Natural killer cell (primary cell): ENCODE measurements at regions not wholly inside any gene's neighbourhood (a gene's known extent, or its start where the extent isn't known, plus 50 kb on each side); places are given as distances from the start of the nearest gene placed in this dataset.

Source experiments
- ATAC-seq, 3 donors: fragments of 150-1000 bp in 2 of 3; fragments of 200-7000 bp in 1 of 3; cut with Tn5 transposase; 1 replicate in 1 of 3; 2 replicates in 2 of 3; pipeline ENCODE4 v1.10.0; 2021; ENCODE audit warnings: mild to moderate bottlenecking in 2 of 3, moderate library complexity in 2 of 3
- DNase-seq, 2 donors: peaks; one replicate each; pipeline versions ENCODE4 v3.0.0 to v3.0.0-alpha.2; 2013 to 2021; ENCODE audit warnings: mixed read lengths in 1 of 2
- H3K27ac ChIP-seq: one replicate; pipeline ENCODE4 v1.5.1; 2013; ENCODE audit warnings: mild to moderate bottlenecking, low read length
- H3K27me3 ChIP-seq: one replicate; pipeline ENCODE4 v1.6.1; 2013; ENCODE audit warnings: low read length; ENCODE audit not compliant: control insufficient read depth, insufficient read depth
- H3K36me3 ChIP-seq: one replicate; pipeline ENCODE4 v1.6.1; 2013; ENCODE audit warnings: low read length; ENCODE audit not compliant: control insufficient read depth, insufficient read depth
- H3K4me1 ChIP-seq: one replicate; pipeline ENCODE4 v1.6.1; 2013; ENCODE audit warnings: low read length; ENCODE audit not compliant: control insufficient read depth, insufficient read depth
- H3K4me3 ChIP-seq: one replicate; pipeline ENCODE4 v1.5.1; 2013; ENCODE audit warnings: low read length
- H3K9me3 ChIP-seq: one replicate; pipeline ENCODE4 v1.6.1; 2013; ENCODE audit warnings: low read length; ENCODE audit not compliant: control insufficient read depth, insufficient read depth
- H3K27ac Mint-ChIP-seq, 2 donors: one replicate each; pipeline ENCODE4 v1.8.0; 2022; ENCODE audit warnings: mild to moderate bottlenecking in 2 of 2, mixed read lengths in 2 of 2, moderate library complexity in 1 of 2
- H3K27me3 Mint-ChIP-seq, 2 donors: one replicate each; pipeline ENCODE4 v1.8.0; 2022; ENCODE audit warnings: low read depth in 2 of 2, mixed read lengths in 2 of 2
- H3K36me3 Mint-ChIP-seq: one replicate; pipeline ENCODE4 v1.8.0; 2022; ENCODE audit warnings: mixed read lengths
- H3K4me1 Mint-ChIP-seq, 2 donors: one replicate each; pipeline ENCODE4 v1.8.0; 2022; ENCODE audit warnings: mixed read lengths in 2 of 2
- H3K4me3 Mint-ChIP-seq: one replicate; pipeline ENCODE4 v1.8.0; 2022; ENCODE audit warnings: mild to moderate bottlenecking, moderate library complexity, mixed read lengths
- H3K9me3 Mint-ChIP-seq, 2 donors: one replicate each; pipeline ENCODE4 v1.8.0; 2022; ENCODE audit warnings: mixed read lengths in 2 of 2
- WGBS: methylation state at CpG from one replicate; pipeline ENCODE4 v1.1.7; 2013; ENCODE audit warnings: missing lambda C conversion rate; ENCODE audit not compliant: insufficient coverage; 5-methylcytosine and 5-hydroxymethylcytosine counted together
- intact Hi-C: fragments of 100-400 bp; cut with micrococcal nuclease; formaldehyde crosslinking; loops from one replicate; pipeline ENCODE4 v1.14.2; 2022
- TF ChIP-seq, protein P1 (sequence below): fragments of 200-600 bp; IDR thresholded peaks from one replicate; pipeline ENCODE4 v1.8.0; 2022; ENCODE audit warnings: antibody characterized with exemption

DNA sequence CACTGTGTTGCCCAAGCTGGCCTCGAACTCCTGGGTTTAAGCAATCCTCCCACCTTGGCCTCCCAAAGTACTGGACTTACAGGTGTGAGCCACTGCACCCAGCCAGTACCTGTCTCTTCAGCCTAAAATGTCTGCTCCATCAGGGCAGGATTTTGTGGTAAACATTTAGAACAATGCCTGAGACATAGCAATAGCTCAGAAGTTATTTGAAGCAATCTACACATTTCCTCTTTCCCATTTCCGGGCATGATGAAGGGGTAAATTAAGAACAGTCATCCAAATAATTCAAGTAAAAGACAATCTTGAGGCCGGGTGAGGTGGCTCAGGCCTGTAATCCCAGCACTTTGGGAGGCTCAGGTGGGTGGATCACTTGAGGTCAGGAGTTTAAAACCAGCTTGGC, 69.0 kb upstream of the ZNF217 start:
- WGBS, result 86% methylated on average over 1 of the region's 3 CpGs
- Mint-ChIP-seq H3K4me3 (no peak overlapping the region), H3K4me1 (peaks cover 15 to 22% of the 10 kb centered on the region in 2 donors), H3K27me3 (peaks cover 0 to 8% of the 10 kb centered on the region in 2 donors), H3K9me3 (no peaks in the 10 kb centered on the region), H3K36me3 (no peaks in the 10 kb centered on the region), H3K27ac (no peak overlapping the region)
- ATAC-seq, result no peak
- no peaks in the 10 kb centered on the region for H3K36me3 ChIP-seq
- TF ChIP-seq, protein P1, sequence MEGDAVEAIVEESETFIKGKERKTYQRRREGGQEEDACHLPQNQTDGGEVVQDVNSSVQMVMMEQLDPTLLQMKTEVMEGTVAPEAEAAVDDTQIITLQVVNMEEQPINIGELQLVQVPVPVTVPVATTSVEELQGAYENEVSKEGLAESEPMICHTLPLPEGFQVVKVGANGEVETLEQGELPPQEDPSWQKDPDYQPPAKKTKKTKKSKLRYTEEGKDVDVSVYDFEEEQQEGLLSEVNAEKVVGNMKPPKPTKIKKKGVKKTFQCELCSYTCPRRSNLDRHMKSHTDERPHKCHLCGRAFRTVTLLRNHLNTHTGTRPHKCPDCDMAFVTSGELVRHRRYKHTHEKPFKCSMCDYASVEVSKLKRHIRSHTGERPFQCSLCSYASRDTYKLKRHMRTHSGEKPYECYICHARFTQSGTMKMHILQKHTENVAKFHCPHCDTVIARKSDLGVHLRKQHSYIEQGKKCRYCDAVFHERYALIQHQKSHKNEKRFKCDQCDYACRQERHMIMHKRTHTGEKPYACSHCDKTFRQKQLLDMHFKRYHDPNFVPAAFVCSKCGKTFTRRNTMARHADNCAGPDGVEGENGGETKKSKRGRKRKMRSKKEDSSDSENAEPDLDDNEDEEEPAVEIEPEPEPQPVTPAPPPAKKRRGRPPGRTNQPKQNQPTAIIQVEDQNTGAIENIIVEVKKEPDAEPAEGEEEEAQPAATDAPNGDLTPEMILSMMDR, result no peak
- no peak for DNase-seq
- no peak overlapping the region for H3K4me3 ChIP-seq
- peaks cover 14% of the 10 kb centered on the region for H3K4me1 ChIP-seq
- intact Hi-C loops, result no loop called here
- H3K9me3 ChIP-seq, result no peaks in the 10 kb centered on the region
- no peaks in the 10 kb centered on the region for H3K27me3 ChIP-seq
- H3K27ac ChIP-seq, result no peak overlapping the region

DNA sequence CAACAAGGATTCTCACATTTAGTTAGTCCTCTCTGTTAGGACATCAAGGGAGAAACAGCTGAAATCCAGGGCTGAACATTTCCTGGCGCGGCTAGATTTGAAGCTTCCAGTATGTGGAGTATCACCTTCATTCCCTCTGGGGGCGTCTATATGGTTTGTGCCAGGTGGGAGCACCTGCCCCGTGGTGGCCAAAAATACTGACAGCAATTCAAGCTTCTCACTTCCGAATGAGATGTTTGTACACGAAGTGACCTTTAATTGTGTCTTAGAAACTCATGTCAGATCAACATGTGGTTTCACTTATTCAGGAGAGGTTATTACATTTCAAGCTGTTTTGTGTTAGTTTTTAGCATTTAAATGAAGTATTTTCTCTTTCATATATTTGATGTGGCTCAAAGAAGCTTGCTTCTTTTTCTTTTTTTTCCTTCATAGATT, 67.3 kb upstream of the ZNF217 start:
- peaks cover 23 to 30% of the 10 kb centered on the region in 2 donors for H3K4me1 Mint-ChIP-seq
- intact Hi-C loops, result no loop called here
- no peak for ATAC-seq
- no peaks in the 10 kb centered on the region for H3K9me3 Mint-ChIP-seq
- no peaks in the 10 kb centered on the region for H3K9me3 ChIP-seq
- WGBS, result 54% methylated on average over 6 of the region's 6 CpGs
- H3K27me3 ChIP-seq, result no peaks in the 10 kb centered on the region
- DNase-seq, result peak in 1 of 2 donors; percentile 47
- TF ChIP-seq, protein P1, result no peak
- H3K4me3 Mint-ChIP-seq, result peak overlapping the region; percentile 87
- no peaks in the 10 kb centered on the region for H3K36me3 ChIP-seq
- H3K27ac Mint-ChIP-seq, result peak overlapping the region in 1 of 2 donors; percentile 42
- H3K4me1 ChIP-seq, result peaks cover 14% of the 10 kb centered on the region
- H3K27me3 Mint-ChIP-seq, result peaks cover 0 to 8% of the 10 kb centered on the region in 2 donors
- H3K27ac ChIP-seq, result peak overlapping the region; percentile 13
- H3K36me3 Mint-ChIP-seq, result no peaks in the 10 kb centered on the region
- H3K4me3 ChIP-seq, result no peak overlapping the region

DNA sequence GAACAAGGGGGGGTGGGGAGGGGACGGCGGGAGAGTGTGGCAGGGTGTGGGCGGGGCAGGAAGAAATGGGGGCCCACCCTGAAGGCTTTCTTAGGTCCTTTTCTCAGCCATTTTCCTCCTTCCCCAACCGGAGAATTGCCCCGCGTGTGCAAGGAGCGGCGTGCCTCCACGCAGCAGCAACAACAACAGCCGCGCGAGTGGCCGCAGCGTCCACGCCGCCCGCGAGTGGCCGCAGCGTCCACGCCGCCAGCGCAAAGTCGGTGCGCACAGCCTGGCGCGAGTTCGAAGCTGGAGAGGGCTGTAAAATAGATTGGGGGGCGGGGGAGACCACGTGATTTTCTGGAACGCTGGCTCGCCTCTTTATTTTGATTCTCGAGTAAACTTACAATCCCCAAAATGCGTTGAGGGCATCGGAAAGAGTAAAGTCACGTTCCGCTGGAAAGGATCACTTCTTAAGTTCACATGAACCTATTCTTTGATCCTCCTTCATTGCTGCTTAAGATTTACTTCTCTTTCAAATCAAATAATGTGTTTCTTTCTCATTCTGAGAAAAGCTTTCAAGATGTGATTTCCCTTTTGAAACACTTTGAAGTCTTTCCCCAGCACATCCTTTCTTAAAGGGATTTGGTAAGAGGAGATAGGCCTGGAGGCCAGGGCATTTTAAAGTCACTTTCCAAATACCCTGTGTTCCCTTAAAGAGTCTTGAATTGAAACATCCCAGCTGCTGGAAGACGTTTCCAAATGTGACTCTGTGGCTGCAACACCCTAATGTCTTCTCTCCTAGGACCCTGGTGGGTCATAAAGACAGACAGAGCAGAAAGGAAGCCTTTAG, 66.7 kb upstream of the ZNF217 start:
- ATAC-seq (peak in 1 of 3 donors; percentile 24), DNase-seq (peak in 1 of 2 donors; percentile 52)
- Histone ChIP-seq H3K4me1 (peaks cover 14% of the 10 kb centered on the region), H3K36me3 (no peaks in the 10 kb centered on the region), H3K4me3 (peak overlapping the region; percentile 35), H3K27ac (peak overlapping the region; percentile 16), H3K27me3 (no peaks in the 10 kb centered on the region), H3K9me3 (no peaks in the 10 kb centered on the region)
- H3K27ac Mint-ChIP-seq, result peak overlapping the region in 1 of 2 donors; percentile 42
- no peaks in the 10 kb centered on the region for H3K36me3 Mint-ChIP-seq
- no peaks in the 10 kb centered on the region for H3K9me3 Mint-ChIP-seq
- intact Hi-C loops, result no loop called here
- TF ChIP-seq, protein P1, result no peak
- H3K4me1 Mint-ChIP-seq, result peaks cover 23 to 32% of the 10 kb centered on the region in 2 donors
- H3K27me3 Mint-ChIP-seq, result peaks cover 0 to 8% of the 10 kb centered on the region in 2 donors
- H3K4me3 Mint-ChIP-seq, result peak overlapping the region; percentile 87
- WGBS, result 13% methylated on average over 36 of the region's 38 CpGs
